Esophagus muscularis mucosa (tissue), 3 donors: ENCODE measurements at regions not wholly inside any gene's neighbourhood (a gene's known extent, or its start where the extent isn't known, plus 50 kb on each side); places are given as distances from the start of the nearest gene placed in this dataset.

Source experiments
- CTCF ChIP-seq, 3 experiments: fragments of 200-600 bp in 2 of 3; fragments of 450-650 bp in 1 of 3; sonication (generic) in 2 of 3; IDR thresholded peaks; one replicate each; pipeline ENCODE4 v1.5.1; 2017 to 2019; ENCODE audit warnings: antibody characterized with exemption in 3 of 3, mild to moderate bottlenecking in 2 of 3, moderate library complexity in 1 of 3
- POLR2A ChIP-seq: fragments of 450-650 bp; IDR thresholded peaks from one replicate; pipeline ENCODE4 v1.6.1; 2017; ENCODE audit warnings: antibody characterized with exemption, moderate library complexity, mild to moderate bottlenecking, low read depth
- POLR2AphosphoS5 ChIP-seq, 2 donors: sonication (generic); formaldehyde crosslinking; IDR thresholded peaks; one replicate each; pipeline ENCODE4 v1.6.1; 2017; ENCODE audit warnings: antibody characterized with exemption in 2 of 2

GRCh38 chr17:79446399-79447009, 164.3 kb downstream of the RBFOX3 start:
- TF ChIP-seq POLR2AphosphoS5 (IDR thresholded peaks at IDR 0.05) = no peak
- no peak for TF ChIP-seq CTCF (IDR thresholded peaks at IDR 0.05)
- no peak for TF ChIP-seq POLR2A
